ENCODE measurements at regions not wholly inside any gene's neighbourhood (a gene's known extent, or its start where the extent isn't known, plus 50 kb on each side); places are given as distances from the start of the nearest gene placed in this dataset.
"Not testable (repeated sequence)": the region's sequence is repeated elsewhere in the genome, so short reads cannot be mapped to it uniquely, and the experiment has no call there.

DNA sequence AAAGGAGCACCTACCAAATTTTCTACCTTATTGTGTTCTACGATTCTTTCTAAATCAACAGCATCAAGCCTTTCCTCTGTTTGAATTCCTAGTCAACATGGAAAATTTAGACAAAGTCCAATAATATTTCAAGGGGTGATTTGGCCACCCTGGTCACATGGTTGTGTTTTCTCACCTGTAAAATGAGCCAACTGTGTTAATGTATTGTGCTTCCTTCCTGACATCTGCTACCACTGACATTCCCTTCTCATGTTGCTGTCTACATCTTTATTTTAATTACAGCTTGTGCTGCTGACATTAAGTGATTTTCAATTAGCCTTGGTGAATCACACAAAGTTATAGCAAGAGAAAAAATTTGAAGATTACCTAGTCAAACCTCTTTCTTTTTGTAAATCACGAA, 83.0 kb upstream of the NPSR1 start:
- no peak overlapping the region for H3K4me3 ChIP-seq
- DNase-seq (no peak), ATAC-seq (no peak)
- H3K9me3 ChIP-seq: peaks cover 0 to 15% (median 0%) of the 10 kb centered on the region in 11 donors
- H3K4me1 ChIP-seq: no peaks in the 10 kb centered on the region
- no peak overlapping the region for H3K27ac ChIP-seq
- TF ChIP-seq CTCF (IDR thresholded peaks at IDR 0.05): no peak
- H3K36me3 ChIP-seq: no peaks in the 10 kb centered on the region
- no peaks in the 10 kb centered on the region for H3K27me3 ChIP-seq
- intact Hi-C loops (cut with DNase I): no loop called here
- WGBS, 2 donors: 71 to 73% methylated on average over 2 of the region's 2 CpGs

GRCh38 chr7:34577934-34578333, 80.1 kb upstream of the NPSR1 start:
- H3K27ac ChIP-seq; H3K36me3 ChIP-seq; DNase-seq; H3K4me3 ChIP-seq; ATAC-seq; H3K4me1 ChIP-seq; intact Hi-C loops (cut with DNase I); H3K27me3 ChIP-seq: not testable (repeated sequence)
- 96 to 98% methylated on average over 1 of the region's 1 CpG for whole genome bisulfite sequencing, 2 donors
- peaks cover 0 to 25% (median 0%) of the 10 kb centered on the region in 11 donors for H3K9me3 ChIP-seq

- H3K9me3 ChIP-seq: peaks cover 0 to 20% (median 0%) of the 10 kb centered on the region in 11 donors
- H3K27me3 ChIP-seq; H3K4me1 ChIP-seq; DNase-seq; intact Hi-C loops (cut with DNase I); H3K36me3 ChIP-seq; H3K27ac ChIP-seq; H3K4me3 ChIP-seq; ATAC-seq: not testable (repeated sequence)
- 88% methylated on average over 6 of the region's 6 CpGs for whole genome bisulfite sequencing, 2 donors
Measured at GRCh38 chr7:34581698-34582097, 76.3 kb upstream of the NPSR1 start.

DNA sequence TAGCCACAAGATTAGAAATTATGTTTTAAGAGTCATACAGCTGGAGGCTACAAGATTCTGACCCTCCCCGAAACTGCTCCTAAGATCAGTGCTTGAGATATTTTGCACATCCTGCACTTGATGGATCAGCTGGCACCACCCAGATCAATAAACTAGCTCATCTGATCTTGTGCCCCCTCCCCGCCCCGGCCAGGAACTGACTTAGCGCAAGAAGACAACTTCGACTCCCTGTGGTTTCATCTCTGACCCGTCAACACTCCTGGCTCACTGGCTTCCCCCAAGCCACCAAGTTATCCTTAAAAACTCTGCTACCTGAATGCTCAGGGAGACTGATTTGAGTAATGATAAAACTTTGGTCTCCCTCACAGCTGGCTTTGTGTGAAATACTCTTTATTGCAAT, 73.5 kb upstream of the NPSR1 start:
- no peak for TF ChIP-seq CTCF (IDR thresholded peaks at IDR 0.05)
- ATAC-seq (no peak), DNase-seq (no peak)
- Histone ChIP-seq H3K27me3 (no peaks in the 10 kb centered on the region), H3K4me3 (no peak overlapping the region), H3K36me3 (no peaks in the 10 kb centered on the region), H3K27ac (no peak overlapping the region), H3K4me1 (no peaks in the 10 kb centered on the region), H3K9me3 (peaks cover 0 to 15% (median 0%) of the 10 kb centered on the region in 11 donors)
- intact Hi-C loops (cut with DNase I): no loop called here
- 83 to 91% methylated on average over 6 of the region's 6 CpGs for WGBS, 2 donors

GRCh38 chr7:34596887-34597286, 61.1 kb upstream of the NPSR1 start:
- DNase-seq (no peak), ATAC-seq (no peak)
- Histone ChIP-seq H3K4me1 (no peaks in the 10 kb centered on the region), H3K4me3 (no peak overlapping the region), H3K36me3 (no peaks in the 10 kb centered on the region), H3K27me3 (no peaks in the 10 kb centered on the region), H3K27ac (no peak overlapping the region), H3K9me3 (peaks cover 0 to 6% (median 0%) of the 10 kb centered on the region in 11 donors)
- 81 to 82% methylated on average over 2 of the region's 2 CpGs for WGBS, 2 donors
- intact Hi-C loops (cut with DNase I): loop anchor here in 7 of 10 donors (5.0 to 10.0 kb wide), 4 partner anchors 272 to 465 kb away; no protein-coding TSS in a partner anchor
- peak in 7 of 9 donors; percentile 25 to 52 (median 38) for TF ChIP-seq CTCF (IDR thresholded peaks at IDR 0.05)

Measured in heart right ventricle (tissue), 16 donors.